A549 (cell line): ENCODE measurements at regions not wholly inside any gene's neighbourhood (a gene's known extent, or its start where the extent isn't known, plus 50 kb on each side); places are given as distances from the start of the nearest gene placed in this dataset.

Experiments
- ATAC-seq, 2 experiments: fragments of 200-7000 bp in 1 of 2; fragments of >200 bp in 1 of 2; cut with Nextera tagmentation in 1 of 2; cut with Tn5 transposase in 1 of 2; 3 replicates each; pipeline versions ENCODE4 v1.8.0 to v1.9.1; 2018 to 2020; ENCODE audit warnings: mild to moderate bottlenecking in 1 of 2, moderate library complexity in 1 of 2
- CTCF ChIA-PET: fragments of 300-600 bp; sonication (Branson Sonifier 250); formaldehyde crosslinking; extraction: SDS; loops from one replicate; lab custom pipeline; 2021; ENCODE audit warnings: antibody characterized with exemption, inconsistent platforms; lab: Yijun Ruan, JAX
- POLR2A ChIA-PET: fragments of 350-600 bp; formaldehyde crosslinking; extraction: SDS; loops from one replicate; lab custom pipeline; 2021; ENCODE audit warnings: antibody characterized with exemption, inconsistent platforms; lab: Yijun Ruan, JAX
- DNase-seq, 2 experiments: peaks; one replicate each; pipeline versions ENCODE4 v3.0.0 to v3.0.0-alpha.2; 2011 to 2016; ENCODE audit warnings: low read depth in 1 of 2, low spot score in 1 of 2
- FAIRE-seq: peaks from 2 replicates; lab custom pipeline; 2011; peaks lifted over from hg19 to GRCh38; lab: Jason Lieb, UNC
- H3K27ac ChIP-seq, 2 experiments: fragments of >200 bp; sonication (Bioruptor Twin); formaldehyde crosslinking; 3 replicates each; pipeline ENCODE4 v1.5.1; 2016 to 2017
- H3K4me1 ChIP-seq: fragments of >200 bp; sonication (Bioruptor Twin); formaldehyde crosslinking; 3 replicates; pipeline ENCODE4 v1.6.1; 2016
- H3K4me2 ChIP-seq: fragments of >200 bp; sonication (Bioruptor Twin); formaldehyde crosslinking; 3 replicates; pipeline ENCODE4 v1.6.1; 2016
- H3K4me3 ChIP-seq: fragments of >200 bp; sonication (Bioruptor Twin); formaldehyde crosslinking; 3 replicates; pipeline ENCODE4 v1.5.1; 2016
- H3K9me3 ChIP-seq: fragments of >200 bp; sonication (Bioruptor Twin); formaldehyde crosslinking; 3 replicates; pipeline ENCODE4 v1.6.1; 2016
- BHLHE40 ChIP-seq: IDR thresholded peaks from 2 replicates; pipeline ENCODE4 v1.6.1; 2012; ENCODE audit warnings: low read depth, low read length, inconsistent platforms
- CBX2 ChIP-seq: fragments of 200-600 bp; sonication (generic); IDR thresholded peaks from 2 replicates; pipeline ENCODE4 v1.6.1; 2016; ENCODE audit warnings: low read depth, mild to moderate bottlenecking, borderline replicate concordance
- CBX8 ChIP-seq: fragments of 200-600 bp; sonication (generic); IDR thresholded peaks from 2 replicates; pipeline ENCODE4 v1.6.1; 2016
- CEBPB ChIP-seq, 2 experiments: fragments of >200 bp in 1 of 2; sonication (Bioruptor Twin) in 1 of 2; formaldehyde crosslinking in 1 of 2; IDR thresholded peaks; 2 replicates each; pipeline ENCODE4 v1.6.1; 2012 to 2016
- CHD2 ChIP-seq: fragments of 150-350 bp; IDR thresholded peaks from 2 replicates; pipeline ENCODE4 v1.6.1; 2014; ENCODE audit warnings: low read length; ENCODE audit not compliant: partially characterized antibody
- CHD4 ChIP-seq: fragments of 200-600 bp; sonication (generic); IDR thresholded peaks from 2 replicates; pipeline ENCODE4 v1.6.1; 2016; ENCODE audit warnings: antibody characterized with exemption, mild to moderate bottlenecking, borderline replicate concordance
- E2F6 ChIP-seq: IDR thresholded peaks from 2 replicates; pipeline ENCODE4 v1.6.1; 2012; ENCODE audit warnings: low read depth, borderline replicate concordance
- EHF ChIP-seq: fragments of 250-450 bp; sonication (Bioruptor Pico); IDR thresholded peaks from 2 replicates; pipeline ENCODE4 v1.5.0; 2020; ENCODE audit warnings: mild to moderate bottlenecking
- ELK1 ChIP-seq: fragments of 150-350 bp; IDR thresholded peaks from 2 replicates; pipeline ENCODE4 v1.6.1; 2014; ENCODE audit warnings: low read depth, mild to moderate bottlenecking, low read length
- EP300 ChIP-seq, 2 experiments: fragments of >200 bp; sonication (Bioruptor Twin); formaldehyde crosslinking; IDR thresholded peaks; 2 replicates in 1 of 2; 3 replicates in 1 of 2; pipeline ENCODE4 v1.6.1; 2016 to 2017
- FOSB ChIP-seq: fragments of 250-450 bp; sonication (Bioruptor Pico); IDR thresholded peaks from 2 replicates; pipeline ENCODE4 v1.5.0; 2020; ENCODE audit warnings: mild to moderate bottlenecking, moderate library complexity
- FOSL2 ChIP-seq, 2 experiments: fragments of 450-650 bp in 1 of 2; fragments of >200 bp in 1 of 2; sonication (Bioruptor Twin) in 1 of 2; formaldehyde crosslinking; IDR thresholded peaks; 2 replicates each; pipeline versions ENCODE4 v1.5.0 to v1.6.1; 2016 to 2020; ENCODE audit warnings: mild to moderate bottlenecking in 1 of 2, moderate library complexity in 1 of 2
- FOXS1 ChIP-seq: fragments of 250-450 bp; sonication (Bioruptor Pico); IDR thresholded peaks from 2 replicates; pipeline ENCODE4 v1.5.0; 2020; ENCODE audit warnings: mild to moderate bottlenecking, moderate library complexity
- GATA3 ChIP-seq: IDR thresholded peaks from 2 replicates; pipeline ENCODE4 v1.6.1; 2012; ENCODE audit warnings: borderline replicate concordance
- HDAC2 ChIP-seq: fragments of 200-600 bp; sonication (generic); IDR thresholded peaks from 2 replicates; pipeline ENCODE4 v1.6.1; 2016
- HES2 ChIP-seq: fragments of >200 bp; sonication (Bioruptor Twin); formaldehyde crosslinking; IDR thresholded peaks from 2 replicates; pipeline ENCODE4 v1.6.1; 2016
- HMGXB4 ChIP-seq: fragments of 250-450 bp; sonication (Bioruptor Pico); IDR thresholded peaks from 2 replicates; pipeline ENCODE4 v1.5.0; 2021; ENCODE audit warnings: mild to moderate bottlenecking, moderate library complexity, borderline replicate concordance
- HOXB5 ChIP-seq: fragments of 250-450 bp; sonication (Bioruptor Pico); IDR thresholded peaks from 2 replicates; pipeline ENCODE4 v1.5.0; 2020; ENCODE audit warnings: mild to moderate bottlenecking, moderate library complexity
- JUN ChIP-seq, 2 experiments: fragments of >200 bp; sonication (Bioruptor Twin); formaldehyde crosslinking; IDR thresholded peaks; 2 replicates in 1 of 2; 3 replicates in 1 of 2; pipeline ENCODE4 v1.6.1; 2016 to 2017
- JUNB ChIP-seq: fragments of >200 bp; sonication (Bioruptor Twin); formaldehyde crosslinking; IDR thresholded peaks from 2 replicates; pipeline ENCODE4 v1.6.1; 2016
- KDM1A ChIP-seq: fragments of 200-600 bp; sonication (generic); IDR thresholded peaks from 2 replicates; pipeline ENCODE4 v1.6.1; 2016; ENCODE audit warnings: low read depth, mild to moderate bottlenecking
- KDM5A ChIP-seq: fragments of 200-600 bp; sonication (generic); IDR thresholded peaks from 2 replicates; pipeline ENCODE4 v1.6.1; 2016; ENCODE audit warnings: antibody characterized with exemption, mild to moderate bottlenecking
- MYC ChIP-seq: IDR thresholded peaks from 2 replicates; pipeline ENCODE4 v1.6.1; 2012; ENCODE audit warnings: mild to moderate bottlenecking, inconsistent platforms, low read length, improper control_type of control experiment, borderline replicate concordance
- NFE2L2 ChIP-seq: fragments of 150-350 bp; conservative IDR thresholded peaks from 2 replicates; pipeline ENCODE4 v1.6.1; 2014; ENCODE audit warnings: low read length
- PHF8 ChIP-seq: fragments of 200-600 bp; sonication (generic); IDR thresholded peaks from 2 replicates; pipeline ENCODE4 v1.6.1; 2016; ENCODE audit warnings: low read depth, mild to moderate bottlenecking, antibody characterized with exemption, moderate library complexity, borderline replicate concordance
- POLR2A ChIP-seq: IDR thresholded peaks from 2 replicates; pipeline ENCODE4 v1.6.1; 2012; ENCODE audit warnings: mild to moderate bottlenecking, low read length
- POLR2AphosphoS2 ChIP-seq: conservative IDR thresholded peaks from 2 replicates; pipeline ENCODE4 v1.6.1; 2012; ENCODE audit warnings: low read length, improper control_type of control experiment, inconsistent platforms
- RAD21 ChIP-seq, 2 experiments: fragments of >200 bp in 1 of 2; sonication (Bioruptor Twin) in 1 of 2; formaldehyde crosslinking in 1 of 2; IDR thresholded peaks in 1 of 2; conservative IDR thresholded peaks in 1 of 2; 2 replicates in 1 of 2; 3 replicates in 1 of 2; pipeline ENCODE4 v1.6.1; 2012 to 2018; ENCODE audit warnings: inconsistent platforms in 1 of 2
- RCOR1 ChIP-seq: fragments of 150-350 bp; IDR thresholded peaks from 2 replicates; pipeline ENCODE4 v1.6.1; 2014; ENCODE audit warnings: antibody characterized with exemption, low read length, low read depth
- REST ChIP-seq: fragments of 200-600 bp; sonication (generic); IDR thresholded peaks from 2 replicates; pipeline ENCODE4 v1.6.1; 2016; ENCODE audit warnings: antibody characterized with exemption, mild to moderate bottlenecking, moderate library complexity
- RFX5 ChIP-seq: fragments of 450-650 bp; IDR thresholded peaks from 2 replicates; pipeline ENCODE4 v1.7.1; 2014; ENCODE audit warnings: antibody characterized with exemption, mild to moderate bottlenecking, moderate library complexity
- RNF2 ChIP-seq: fragments of 200-600 bp; sonication (generic); IDR thresholded peaks from 2 replicates; pipeline ENCODE4 v1.6.1; 2016; ENCODE audit warnings: low read depth, mild to moderate bottlenecking, antibody characterized with exemption, moderate library complexity, borderline replicate concordance
- SMC3 ChIP-seq: fragments of >200 bp; sonication (Bioruptor Twin); formaldehyde crosslinking; IDR thresholded peaks from 3 replicates; pipeline ENCODE4 v1.6.1; 2018; ENCODE audit warnings: inconsistent platforms
- TFCP2L1 ChIP-seq: fragments of 250-450 bp; sonication (Bioruptor Pico); IDR thresholded peaks from 2 replicates; pipeline ENCODE4 v1.5.0; 2021; ENCODE audit warnings: mild to moderate bottlenecking
- ZNF302 ChIP-seq: fragments of 250-450 bp; sonication (Bioruptor Pico); IDR thresholded peaks from 2 replicates; pipeline ENCODE4 v1.9.0; 2021; ENCODE audit warnings: inconsistent platforms, mild to moderate bottlenecking, moderate library complexity
- ZSCAN20 ChIP-seq: fragments of 250-450 bp; sonication (Bioruptor Pico); IDR thresholded peaks from 2 replicates; pipeline ENCODE4 v1.8.0; 2022; ENCODE audit warnings: mild to moderate bottlenecking, moderate library complexity
- WGBS: methylation state at CpG from one replicate; pipeline ENCODE4 v1.1.6; 2017; ENCODE audit errors: missing lambda C conversion rate; 5-methylcytosine and 5-hydroxymethylcytosine counted together

GRCh38 chr3:182212479-182213076 lies 500.9 kb downstream of the SOX2 start:
- CTCF ChIA-PET: interaction anchor here (1.0 to 1.4 kb wide), 2 partner anchors 19 to 42 kb away, joined by 3 to 4 read pairs; no protein-coding TSS in a partner anchor
- peak overlapping the region; percentile 66 for H3K4me2 ChIP-seq
- H3K9me3 ChIP-seq: no peaks in the 10 kb centered on the region
- no peak overlapping the region for H3K4me3 ChIP-seq
- POLR2A ChIA-PET: interaction anchor here (1.0 kb wide), 1 partner anchor 304 kb away, joined by 3 read pairs; no protein-coding TSS in a partner anchor
- H3K4me1 ChIP-seq: peaks cover 27% of the 10 kb centered on the region
- DNase-seq: peak; percentile 57 to 92
- FAIRE-seq: peak; percentile 70
- peak overlapping the region; percentile 62 to 65; a peak in 4 of 6 replicates for H3K27ac ChIP-seq
- ATAC-seq: peak; percentile 96 to 99
- 0% methylated on average over 3 of the region's 4 CpGs for WGBS
- TF ChIP-seq RCOR1 (no peak), HOXB5 (CRISPR knock-in tag) (no peak), RAD21 (conservative IDR thresholded peaks at IDR 0.05 in 1 of 2, IDR thresholded peaks at IDR 0.05 in 1 of 2) (peak in 1 of 2 experiments; percentile 51; a peak in 3 of 5 replicates), TFCP2L1 (CRISPR knock-in tag) (no peak), KDM5A (no peak), ZNF302 (CRISPR knock-in tag) (no peak), REST (no peak), FOSL2 (IDR thresholded peaks at IDR 0.05) (peak; percentile 95), FOSL2 (CRISPR knock-in tag; IDR thresholded peaks at IDR 0.05) (peak; percentile 95), FOSB (CRISPR knock-in tag) (no peak), FOXS1 (CRISPR knock-in tag) (no peak), EHF (CRISPR knock-in tag) (no peak), ZSCAN20 (CRISPR knock-in tag) (no peak), HES2 (peak; percentile 79; the same call in 1 of the 2 replicates), RNF2 (no peak), EP300 (IDR thresholded peaks at IDR 0.05) (peak; percentile 78 to 89; a peak in 4 of 5 replicates), CBX2 (no peak), NFE2L2 (no peak), SMC3 (peak; percentile 5; the same call in 1 of the 3 replicates), JUN (IDR thresholded peaks at IDR 0.05) (peak; percentile 95 to 97), CBX8 (no peak), RFX5 (no peak), POLR2AphosphoS2 (no peak), PHF8 (no peak), JUNB (peak; percentile 98), CHD2 (no peak), HMGXB4 (CRISPR knock-in tag) (no peak), POLR2A (no peak), KDM1A (no peak), CHD4 (no peak), MYC (no peak), ELK1 (no peak), GATA3 (peak; percentile 85), BHLHE40 (no peak), CEBPB (IDR thresholded peaks at IDR 0.05) (peak; percentile 84 to 95), HDAC2 (no peak), E2F6 (no peak)
